GM23338 (cell line): ENCODE measurements at regions not wholly inside any gene's neighbourhood (a gene's known extent, or its start where the extent isn't known, plus 50 kb on each side); places are given as distances from the start of the nearest gene placed in this dataset.

Experiments
- CTCF ChIP-seq, 2 experiments: fragments of 200-600 bp in 1 of 2; sonication (generic) in 1 of 2; conservative IDR thresholded peaks; 2 replicates each; pipeline versions ENCODE4 v1.5.1 to v1.6.1; 2016 to 2017; ENCODE audit warnings: antibody characterized with exemption in 2 of 2, low read depth in 2 of 2, mild to moderate bottlenecking in 2 of 2, moderate library complexity in 1 of 2
- EZH2 ChIP-seq: fragments of 200-600 bp; sonication (generic); IDR thresholded peaks from one replicate; pipeline ENCODE4 v1.8.0; 2017; ENCODE audit warnings: antibody characterized with exemption, mild to moderate bottlenecking, low read depth; ENCODE audit not compliant: unreplicated experiment
- ZNF114 ChIP-seq: fragments of 250-450 bp; sonication (Bioruptor Pico); IDR thresholded peaks from 2 replicates; pipeline ENCODE4 v1.5.0; 2020; ENCODE audit warnings: mild to moderate bottlenecking, moderate library complexity

- TF ChIP-seq EZH2, result no peak
- no peak for TF ChIP-seq ZNF114 (CRISPR knock-in tag)
- TF ChIP-seq CTCF (conservative IDR thresholded peaks at IDR 0.05; ENCODE audit: low read depth in 2 of 2), result no peak
Measured at GRCh38 chr13:86038490-86038889, 239.3 kb upstream of the SLITRK6 start.
